GM21529 (cell line): ENCODE measurements at regions not wholly inside any gene's neighbourhood (a gene's known extent, or its start where the extent isn't known, plus 50 kb on each side); places are given as distances from the start of the nearest gene placed in this dataset.

Experiments
- ATAC-seq: cut with Tn5 transposase; IDR thresholded peaks from one replicate; pipeline ENCODE4 v1.9.1; 2021; ENCODE audit not compliant: unreplicated experiment

- ATAC-seq, result no peak
Observed at GRCh38 chr18:75638223-75638775, 210.8 kb upstream of the SMIM21 start.

DNA sequence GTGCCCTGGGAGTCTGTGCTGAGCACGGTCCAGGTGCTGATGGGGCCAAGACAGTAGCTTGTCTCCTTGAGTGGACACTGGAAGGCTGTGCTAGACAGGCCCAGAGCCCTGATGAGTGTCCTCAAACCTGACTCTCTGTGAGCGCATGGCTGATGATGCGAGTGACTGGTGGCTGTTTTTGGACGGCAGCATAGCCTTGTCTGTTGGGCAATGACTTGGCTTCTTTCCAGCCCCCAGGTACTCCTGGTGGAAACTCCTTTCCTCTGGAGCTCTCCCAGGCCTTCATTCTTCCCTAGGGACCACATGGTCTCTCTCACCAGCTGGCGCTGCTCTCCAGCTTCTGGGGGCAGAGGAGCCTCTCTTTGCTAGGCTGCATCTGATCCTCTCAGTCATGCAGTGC lies 207.6 kb upstream of the SMIM21 start:
- no peak for ATAC-seq

GRCh38 chr18:75625966-75626365 lies 198.5 kb upstream of the SMIM21 start:
- no peak for ATAC-seq

- no peak for ATAC-seq
Observed at GRCh38 chr18:75624869-75625268, 197.4 kb upstream of the SMIM21 start.

DNA sequence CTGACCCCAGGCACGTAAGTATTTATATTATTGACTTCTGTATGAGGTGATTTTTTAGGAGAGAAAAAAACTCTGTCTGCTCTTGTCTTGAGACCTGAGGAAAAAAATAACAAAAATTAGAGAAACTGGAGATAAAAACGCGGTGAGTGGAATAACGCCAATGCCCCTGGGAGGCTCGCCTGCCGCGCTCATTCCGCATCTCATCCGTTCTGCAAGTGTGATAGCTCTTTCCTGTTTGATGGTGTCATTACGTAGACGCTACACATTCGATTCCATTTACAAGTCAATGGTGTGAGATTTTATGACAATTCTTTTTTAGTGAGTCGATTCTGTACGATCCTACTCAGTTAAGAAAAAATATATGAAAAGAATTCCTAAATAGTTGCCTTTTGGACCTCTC lies 194.3 kb upstream of the SMIM21 start:
- ATAC-seq, result no peak

- ATAC-seq, result no peak
Observed at GRCh38 chr18:75618146-75618545, 190.6 kb upstream of the SMIM21 start.

DNA sequence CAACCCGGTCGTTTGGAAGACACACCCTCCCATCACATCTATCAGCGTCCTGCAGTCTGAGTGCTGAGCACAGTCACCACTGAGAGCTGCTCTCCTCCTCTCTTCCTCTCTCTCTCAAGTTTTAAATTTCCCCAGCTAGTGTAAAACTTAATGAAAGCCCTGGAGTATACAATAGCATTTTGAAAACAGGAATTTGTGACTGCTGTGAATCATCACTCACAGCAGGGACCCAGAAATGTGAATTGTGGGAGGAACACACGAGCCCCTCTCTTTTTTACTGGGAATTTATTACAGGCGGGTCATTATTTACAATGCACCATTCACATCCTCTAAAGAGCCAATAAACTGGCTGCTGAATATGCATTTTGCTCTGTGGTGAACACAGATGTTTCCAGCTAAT lies 185.0 kb upstream of the SMIM21 start:
- ATAC-seq, result no peak

DNA sequence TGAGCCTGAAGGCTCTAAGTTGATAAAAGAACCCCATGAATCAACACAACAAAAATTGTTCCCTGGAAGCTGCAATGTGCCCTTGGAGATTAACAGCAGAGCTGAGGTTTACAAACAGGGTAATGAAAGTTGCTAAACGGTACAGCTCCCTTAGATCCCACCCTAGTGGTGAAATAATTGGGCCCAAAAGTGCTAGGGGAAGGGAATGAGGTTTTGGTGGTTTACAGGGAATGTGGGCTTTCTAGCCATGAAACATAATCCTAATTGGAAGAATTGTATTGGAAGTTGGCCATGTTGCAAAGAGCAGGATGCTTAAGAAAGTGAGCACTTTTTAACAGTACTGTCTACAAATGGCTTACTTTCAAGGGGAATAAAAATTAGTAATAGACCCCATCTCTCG lies 180.2 kb upstream of the SMIM21 start:
- no peak for ATAC-seq

DNA sequence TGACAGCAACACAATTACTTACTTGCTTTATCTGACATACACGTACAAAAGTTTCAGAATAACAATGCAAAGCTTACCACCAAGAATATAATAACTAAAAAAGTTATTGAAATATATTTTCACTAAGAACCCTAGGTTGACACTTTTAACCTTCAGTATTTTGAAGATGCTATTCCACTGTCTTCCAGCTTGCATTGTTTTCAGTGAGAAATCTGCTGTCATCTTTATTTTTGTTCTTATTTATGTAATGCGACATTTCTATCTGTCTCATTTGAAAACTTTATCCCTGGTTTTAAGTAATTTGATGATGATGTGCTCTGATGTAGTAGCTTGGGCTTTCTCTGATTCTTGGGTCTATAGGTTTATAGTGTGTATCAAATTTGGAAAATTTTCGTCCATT lies 165.0 kb upstream of the SMIM21 start:
- ATAC-seq, result no peak

- no peak for ATAC-seq
Observed at GRCh38 chr18:75588412-75588811, 160.9 kb upstream of the SMIM21 start.

DNA sequence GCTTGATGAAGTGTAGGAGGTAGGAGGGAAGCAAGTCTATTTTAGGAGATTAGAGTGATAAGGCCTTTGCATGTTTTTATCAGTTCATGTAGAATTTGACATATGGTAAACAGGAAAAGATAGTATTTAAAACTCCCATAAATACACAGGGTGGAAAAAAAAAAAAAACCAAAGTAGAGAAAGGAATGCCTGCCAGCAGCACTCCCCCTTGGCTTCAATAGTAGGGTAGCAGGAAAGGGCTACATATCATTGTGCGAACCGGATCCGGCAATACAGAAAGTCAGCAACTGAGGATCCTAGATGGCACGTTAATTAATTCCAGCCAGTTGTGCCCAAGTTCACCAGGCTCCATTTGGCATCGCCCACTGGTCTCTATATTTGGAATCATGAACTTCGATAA lies 159.6 kb upstream of the SMIM21 start:
- ATAC-seq, result no peak

DNA sequence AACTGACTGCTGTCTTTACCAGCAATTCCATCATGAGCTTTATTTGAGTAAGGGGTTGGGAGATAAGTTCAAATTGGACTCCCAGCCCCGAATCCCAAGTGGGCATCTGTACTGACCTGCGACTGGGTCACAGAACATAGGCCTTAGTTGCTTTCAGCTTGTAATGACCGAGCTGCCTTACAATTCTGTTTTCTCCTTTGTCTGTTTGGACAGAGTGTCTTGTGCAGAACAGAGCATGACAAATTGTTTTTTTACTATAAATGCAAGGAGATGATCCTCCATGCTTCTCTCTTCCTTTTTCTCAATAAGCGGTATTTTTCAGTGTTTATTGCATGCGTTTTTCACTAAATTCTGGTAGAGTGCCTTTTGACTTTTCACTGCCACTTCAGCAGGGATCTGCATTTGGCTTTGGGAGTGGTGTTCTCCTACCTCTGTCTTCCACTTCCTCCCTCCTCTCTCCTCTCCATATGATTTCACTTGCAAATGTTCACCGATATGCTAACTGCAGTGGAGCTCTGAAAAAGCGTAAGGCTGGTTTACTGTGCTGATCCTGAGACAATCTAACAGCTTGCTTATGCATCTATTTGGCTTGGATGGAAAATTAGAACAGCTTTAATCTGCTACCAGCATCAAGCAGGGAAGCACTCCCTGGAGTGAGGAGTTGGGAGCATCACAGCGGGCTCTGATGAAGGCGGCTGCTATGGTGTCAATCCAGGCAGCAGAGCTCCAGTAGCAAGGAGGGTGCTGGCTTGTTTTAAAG lies 158.8 kb upstream of the SMIM21 start:
- ATAC-seq, result no peak

GRCh38 chr18:75582940-75583339 lies 155.4 kb upstream of the SMIM21 start:
- ATAC-seq, result no peak

- no peak for ATAC-seq
Observed at GRCh38 chr18:75582406-75582821, 154.9 kb upstream of the SMIM21 start.

GRCh38 chr18:75581336-75582131 lies 154.0 kb upstream of the SMIM21 start:
- no peak for ATAC-seq

- ATAC-seq, result no peak
Observed at GRCh38 chr18:75574187-75574586, 146.7 kb upstream of the SMIM21 start.

GRCh38 chr18:75563150-75563549 lies 135.6 kb upstream of the SMIM21 start:
- ATAC-seq, result no peak

GRCh38 chr18:75562216-75562615 lies 134.7 kb upstream of the SMIM21 start:
- ATAC-seq, result no peak

DNA sequence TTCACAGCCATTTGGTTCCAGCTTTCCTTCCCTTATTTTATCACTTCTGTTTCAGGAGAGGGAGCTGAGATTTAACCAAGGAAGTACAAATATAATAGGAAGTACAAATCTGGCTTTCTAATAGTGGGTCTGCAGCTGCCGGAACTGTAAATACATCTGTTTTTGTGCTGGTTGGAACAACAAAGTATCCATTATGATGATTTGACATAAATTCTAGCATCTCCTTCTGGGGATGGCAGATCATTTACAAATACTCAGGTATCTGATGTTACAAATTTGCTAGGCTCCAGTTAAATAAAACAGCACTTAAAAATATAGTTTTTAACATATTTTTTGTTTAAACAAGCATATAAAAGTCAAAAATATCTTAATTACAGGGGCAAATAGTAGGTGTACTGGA lies 131.3 kb upstream of the SMIM21 start:
- ATAC-seq, result no peak

GRCh38 chr18:75556841-75557240 lies 129.3 kb upstream of the SMIM21 start:
- no peak for ATAC-seq

DNA sequence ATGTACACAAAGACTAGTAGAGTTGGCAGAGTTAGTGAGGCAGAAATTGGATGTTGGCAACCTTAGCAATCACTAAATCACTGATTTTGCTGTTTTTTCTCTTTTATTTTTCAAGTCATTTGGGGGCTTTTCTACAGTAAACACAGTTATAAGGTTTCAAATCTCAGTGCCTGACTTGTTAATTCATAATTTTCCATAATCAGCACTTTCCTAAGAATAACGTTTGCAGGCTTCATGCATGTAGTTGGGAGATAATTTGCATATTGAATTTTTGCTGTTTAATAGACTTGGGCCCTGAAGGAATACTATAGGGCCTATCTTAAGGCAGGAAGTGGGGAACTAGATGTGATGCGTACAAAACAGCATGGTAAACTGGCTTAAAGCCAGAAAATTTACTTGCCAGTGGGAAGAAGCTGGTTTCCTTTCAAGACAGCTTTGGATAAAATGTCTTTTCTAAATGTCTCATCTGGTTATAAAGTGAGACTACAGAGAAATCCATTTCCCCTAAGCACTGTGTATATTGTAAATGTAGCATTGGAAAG lies 127.2 kb upstream of the SMIM21 start:
- ATAC-seq, result no peak

- no peak for ATAC-seq
Observed at GRCh38 chr18:75554176-75554575, 126.7 kb upstream of the SMIM21 start.
